GM13977 (cell line): ENCODE measurements at regions not wholly inside any gene's neighbourhood (a gene's known extent, or its start where the extent isn't known, plus 50 kb on each side); places are given as distances from the start of the nearest gene placed in this dataset.
"Not testable (repeated sequence)": the region's sequence is repeated elsewhere in the genome, so short reads cannot be mapped to it uniquely, and the experiment has no call there.

Experiments
- DNase-seq: peaks from one replicate; pipeline ENCODE4 v3.0.0; 2012; ENCODE audit warnings: low spot score
- CTCF ChIP-seq: IDR thresholded peaks from 2 replicates; pipeline ENCODE4 v1.5.1; 2012; ENCODE audit warnings: mild to moderate bottlenecking, control low read depth; ENCODE audit not compliant: insufficient read depth; ENCODE audit errors: extremely low read depth, missing control alignments
- in situ Hi-C: fragments of 300-500 bp; cut with MboI; formaldehyde crosslinking; loops from one replicate; pipeline ENCODE4 v1.12.0; 2022; ENCODE audit warnings: low sequenced_read_pairs, low pct_unique_long_range_greater_than_20kb, mixed read lengths, inconsistent platforms; ENCODE audit not compliant: unreplicated experiment

- no peak for DNase-seq
- in situ Hi-C loops, result no loop called here
- TF ChIP-seq CTCF, result no peak
Observed at GRCh38 chr5:100406640-100407039, 128.5 kb upstream of the FAM174A start.

- no peak for TF ChIP-seq CTCF
- in situ Hi-C loops, result no loop called here
- no peak for DNase-seq
Observed at GRCh38 chr5:100402071-100402470, 133.1 kb upstream of the FAM174A start.

GRCh38 chr5:100401149-100401548, 134.0 kb upstream of the FAM174A start:
- no peak for DNase-seq
- in situ Hi-C loops, result no loop called here
- TF ChIP-seq CTCF, result no peak

- DNase-seq, in situ Hi-C loops: not testable (repeated sequence)
Observed at GRCh38 chr5:100398815-100399214, 136.4 kb upstream of the FAM174A start.

- DNase-seq, in situ Hi-C loops: not testable (repeated sequence)
Observed at GRCh38 chr5:100379254-100379858, 155.8 kb upstream of the FAM174A start.

- in situ Hi-C loops, DNase-seq: not testable (repeated sequence)
Observed at GRCh38 chr5:100364757-100365478, 170.3 kb upstream of the FAM174A start.

GRCh38 chr5:100364343-100364742, 170.8 kb upstream of the FAM174A start:
- DNase-seq, in situ Hi-C loops: not testable (repeated sequence)

GRCh38 chr5:100359998-100360397, 175.2 kb upstream of the FAM174A start:
- DNase-seq, in situ Hi-C loops: not testable (repeated sequence)

- DNase-seq, in situ Hi-C loops: not testable (repeated sequence)
Observed at GRCh38 chr5:100346269-100346668, 188.9 kb upstream of the FAM174A start.

- DNase-seq, in situ Hi-C loops: not testable (repeated sequence)
Observed at GRCh38 chr5:100341485-100341884, 193.7 kb upstream of the FAM174A start.
